ENCODE measurements at regions not wholly inside any gene's neighbourhood (a gene's known extent, or its start where the extent isn't known, plus 50 kb on each side); places are given as distances from the start of the nearest gene placed in this dataset.

DNA sequence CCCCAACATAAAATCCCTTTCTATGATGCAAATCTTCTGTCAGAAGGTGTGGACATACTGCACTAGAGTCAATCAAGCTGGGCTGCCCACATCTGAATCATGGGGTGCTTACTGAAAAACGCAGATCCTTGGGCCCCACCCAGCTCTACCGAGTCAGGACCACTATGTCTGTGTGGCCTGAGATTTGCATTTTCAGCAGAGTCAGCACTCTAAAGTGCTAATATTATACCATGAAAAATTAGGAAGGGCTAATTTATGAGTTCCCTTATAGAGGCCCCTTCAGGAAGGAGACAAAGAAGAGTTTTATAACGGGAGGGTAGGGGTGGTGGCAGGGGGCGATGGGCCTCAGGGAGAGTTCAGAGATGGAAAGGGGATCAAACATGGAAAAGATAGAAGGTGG, 163.3 kb upstream of the NABP1 start:
- DNase-seq = no peak

DNA sequence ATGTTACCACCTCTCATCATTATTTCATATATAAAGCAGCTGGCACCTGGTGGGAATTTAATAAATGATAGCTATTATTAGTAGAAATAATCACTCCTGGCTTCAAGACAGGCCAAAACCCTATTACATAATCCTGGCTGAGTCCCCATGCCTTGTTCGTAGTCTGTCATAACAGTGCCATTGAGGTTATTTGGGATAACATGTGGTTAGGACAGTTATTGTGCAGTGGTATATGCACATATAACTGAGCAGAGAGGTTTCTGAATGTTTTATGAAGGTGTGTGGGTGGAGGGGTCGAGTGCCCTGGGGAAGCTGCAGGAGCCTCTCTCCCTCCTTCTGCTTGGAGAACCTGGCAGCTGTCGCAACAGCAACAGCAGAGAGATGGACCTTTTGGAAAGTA, 162.4 kb upstream of the NABP1 start:
- no peak for DNase-seq

DNA sequence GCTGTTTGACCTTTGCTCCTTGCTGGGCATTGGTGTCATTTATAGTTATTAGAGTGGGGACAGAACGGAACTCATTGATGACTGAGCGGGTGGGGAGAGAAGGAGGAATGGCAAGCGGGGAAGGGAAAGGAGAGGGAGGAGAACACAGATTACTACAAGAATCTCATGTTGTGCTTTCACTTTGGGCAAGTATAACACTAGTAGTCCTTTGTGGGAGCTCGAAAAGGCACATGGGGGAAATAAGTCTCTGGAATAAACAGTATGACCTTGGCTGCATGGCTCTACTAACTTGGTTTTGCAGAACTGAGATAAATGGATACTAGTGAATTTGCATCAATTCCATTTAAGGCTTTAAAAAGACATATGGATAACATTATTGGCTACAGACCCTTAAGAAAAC, 161.7 kb upstream of the NABP1 start:
- DNase-seq = no peak

DNA sequence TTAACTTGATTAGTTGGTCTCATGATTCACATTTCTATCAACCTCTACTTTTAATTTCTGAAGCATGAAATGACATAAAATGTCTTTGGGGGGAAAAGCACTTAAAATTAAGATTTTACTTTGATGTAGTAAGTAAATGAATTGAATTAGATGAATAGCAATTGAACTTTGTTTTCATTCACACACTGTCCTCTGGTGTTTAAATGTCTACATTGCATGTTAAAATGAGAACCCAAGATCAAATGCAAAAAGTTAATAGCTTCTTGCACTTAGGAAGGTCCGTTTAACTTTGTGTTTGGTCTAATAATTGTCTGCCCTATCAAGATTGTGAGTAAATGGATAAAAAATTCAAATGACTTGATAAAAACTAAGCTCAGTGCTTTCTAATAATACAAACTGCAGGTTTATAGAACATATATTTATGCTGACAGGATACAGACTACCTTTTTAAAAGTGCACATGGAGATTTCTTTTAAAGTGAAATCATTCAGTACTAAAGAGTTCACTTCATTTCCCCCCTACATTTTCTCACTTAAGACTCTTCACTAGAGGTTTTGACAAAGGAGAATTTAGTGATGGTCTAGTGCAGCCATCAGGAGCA, 156.2 kb upstream of the NABP1 start:
- peak in 1 of 3 donors; percentile 36 for DNase-seq

DNA sequence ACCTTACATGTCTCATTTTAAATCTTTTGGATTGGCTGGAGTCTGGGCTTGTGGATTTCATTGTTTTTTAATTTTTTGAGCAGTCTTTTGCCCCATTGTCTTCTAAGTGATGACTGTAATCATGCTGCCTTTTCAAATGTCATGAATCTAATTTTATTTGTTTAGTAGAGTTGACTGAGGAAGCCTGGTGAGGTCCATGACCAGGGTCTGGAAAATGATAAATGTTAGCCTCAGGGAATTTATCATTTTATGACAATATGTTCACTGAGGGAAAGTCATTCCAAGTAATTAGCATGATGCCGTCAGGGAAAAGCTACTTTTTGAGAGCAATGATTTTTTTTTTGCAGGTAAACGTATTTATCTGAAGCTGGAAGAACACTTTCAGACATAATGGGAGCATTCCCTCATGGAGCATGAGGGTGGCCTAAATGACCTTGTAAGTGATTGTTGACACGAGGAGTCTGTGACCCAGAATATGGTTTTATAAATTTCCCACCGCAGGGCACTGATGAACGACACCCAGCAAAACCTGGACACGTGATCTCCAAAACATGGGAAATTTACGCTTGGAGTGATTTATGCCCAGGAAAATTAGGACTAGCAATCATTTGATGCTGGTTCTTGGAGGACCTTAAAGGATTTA, 155.3 kb upstream of the NABP1 start:
- DNase-seq = no peak

DNA sequence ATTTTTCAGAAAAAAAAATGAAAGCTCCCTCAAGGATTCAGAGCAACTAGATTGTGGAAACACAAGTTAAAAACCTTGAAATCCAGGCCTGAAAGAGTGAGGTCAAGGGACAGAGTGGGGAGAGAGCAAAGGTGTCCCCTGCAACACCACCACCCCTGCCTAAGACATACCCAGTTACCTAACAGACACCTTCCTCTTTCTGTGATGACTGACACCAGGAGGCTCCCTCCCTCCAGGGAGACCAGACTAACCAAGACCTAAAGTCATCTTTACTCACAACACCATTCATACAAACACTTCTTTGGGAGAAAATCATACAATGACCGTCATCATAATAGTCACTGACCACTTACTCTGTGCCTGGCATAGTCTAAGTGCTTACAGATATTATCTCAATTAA, 151.8 kb upstream of the NABP1 start:
- DNase-seq = no peak

DNA sequence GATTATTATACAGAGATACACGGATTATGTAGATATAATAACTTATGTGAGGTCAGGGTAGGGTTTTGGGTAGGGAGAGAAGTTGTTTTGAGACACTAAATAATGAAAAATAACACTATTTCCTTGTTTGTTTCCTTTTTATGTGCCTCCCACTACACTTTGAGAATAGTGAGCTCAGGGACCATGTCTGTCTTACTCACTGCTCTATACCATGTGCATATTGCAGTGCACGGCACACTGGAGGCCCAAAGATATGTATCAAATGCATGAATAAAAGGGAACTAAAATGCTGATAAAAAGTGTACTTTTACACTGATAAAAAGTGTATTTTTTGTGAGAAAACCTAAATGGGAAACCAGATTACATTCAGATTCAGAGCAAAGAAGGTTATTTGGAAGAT, 151.4 kb upstream of the NABP1 start:
- no peak for DNase-seq

DNA sequence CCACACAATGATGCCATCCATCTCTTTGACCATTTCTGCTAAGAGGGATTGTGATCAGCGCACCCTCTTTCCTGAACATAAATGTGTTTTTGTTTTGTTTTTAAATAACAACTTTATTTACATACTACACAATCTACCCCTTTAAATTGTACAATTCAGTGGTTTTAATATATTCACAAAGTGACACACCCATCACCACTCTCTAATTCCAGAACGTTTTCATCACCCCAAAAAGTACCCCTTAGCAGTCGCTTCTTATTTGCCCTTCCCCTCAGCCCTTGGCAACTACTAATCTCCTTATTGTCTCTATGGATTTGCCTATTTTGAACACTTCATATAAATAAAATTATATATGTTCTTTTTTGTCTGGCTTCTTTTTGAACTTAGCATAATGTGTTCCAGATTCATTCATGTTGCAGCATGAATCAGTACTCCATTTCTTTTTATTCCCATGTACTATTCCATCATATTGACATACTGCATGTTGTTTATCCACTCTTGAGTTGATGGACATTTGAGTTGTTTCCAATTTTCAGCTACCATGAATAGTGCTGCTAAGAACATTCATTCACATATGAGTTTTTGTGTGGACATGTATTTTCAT, 150.9 kb upstream of the NABP1 start:
- DNase-seq = no peak

DNA sequence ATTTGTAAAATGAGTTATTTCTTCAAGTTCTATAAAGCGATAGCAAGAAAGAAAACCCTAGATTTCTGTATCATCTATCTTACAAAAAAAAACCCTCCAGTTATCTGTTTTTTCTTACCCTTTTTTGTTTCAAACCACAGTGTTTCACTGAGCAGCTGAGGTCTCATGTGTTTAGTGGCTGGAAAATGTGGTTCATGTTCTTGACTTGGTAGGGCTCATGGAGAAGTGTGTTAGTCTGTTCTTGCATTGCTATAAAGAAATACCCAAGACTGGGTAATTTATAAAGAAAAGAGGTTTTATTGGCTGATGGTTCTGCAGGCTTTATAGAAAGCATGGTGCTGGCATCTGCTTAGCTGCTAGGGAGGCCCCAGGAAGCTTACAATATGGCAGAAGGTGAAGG, 147.3 kb upstream of the NABP1 start:
- DNase-seq = no peak

DNA sequence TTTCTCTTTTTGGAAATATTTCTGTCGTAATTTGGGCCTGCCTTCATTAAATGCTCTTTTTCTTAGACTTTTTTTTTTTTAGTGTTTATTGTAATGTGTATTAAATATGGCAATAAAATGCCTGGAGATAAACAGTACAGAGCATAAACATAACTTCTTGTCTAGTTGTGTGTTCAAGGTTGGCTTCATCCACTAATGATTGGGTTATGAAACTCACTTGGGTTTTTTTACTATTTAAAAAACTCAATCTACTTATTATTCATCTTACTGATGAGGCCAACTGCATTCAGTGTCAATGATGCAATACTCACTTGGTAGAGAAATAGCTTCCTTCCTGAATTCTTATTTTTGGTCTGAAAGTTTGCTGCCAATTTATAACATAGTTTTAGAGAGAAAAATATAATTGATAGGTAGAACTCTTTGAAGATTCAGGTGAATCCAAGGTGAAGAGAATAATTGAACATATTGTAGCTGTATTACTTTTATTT, 144.2 kb upstream of the NABP1 start:
- no peak for DNase-seq

DNA sequence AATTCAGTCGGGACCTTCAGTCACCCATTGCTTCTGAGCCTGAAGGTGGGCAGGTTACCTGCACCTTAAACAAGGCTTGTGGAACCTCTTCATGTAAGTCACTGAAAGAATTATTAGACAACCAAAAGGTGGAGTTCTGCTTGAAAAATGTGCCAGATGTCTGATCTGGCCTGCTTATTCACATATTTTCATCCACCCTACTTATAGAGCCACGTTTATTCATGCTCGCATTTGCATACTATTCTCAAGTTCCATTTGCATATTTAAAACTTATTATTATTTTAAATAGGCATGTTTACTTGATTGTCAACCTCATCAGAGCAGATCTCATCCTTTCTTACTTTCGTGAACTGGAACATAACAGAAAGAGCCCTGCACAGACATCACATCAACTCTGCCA, 140.0 kb upstream of the NABP1 start:
- DNase-seq = no peak

DNA sequence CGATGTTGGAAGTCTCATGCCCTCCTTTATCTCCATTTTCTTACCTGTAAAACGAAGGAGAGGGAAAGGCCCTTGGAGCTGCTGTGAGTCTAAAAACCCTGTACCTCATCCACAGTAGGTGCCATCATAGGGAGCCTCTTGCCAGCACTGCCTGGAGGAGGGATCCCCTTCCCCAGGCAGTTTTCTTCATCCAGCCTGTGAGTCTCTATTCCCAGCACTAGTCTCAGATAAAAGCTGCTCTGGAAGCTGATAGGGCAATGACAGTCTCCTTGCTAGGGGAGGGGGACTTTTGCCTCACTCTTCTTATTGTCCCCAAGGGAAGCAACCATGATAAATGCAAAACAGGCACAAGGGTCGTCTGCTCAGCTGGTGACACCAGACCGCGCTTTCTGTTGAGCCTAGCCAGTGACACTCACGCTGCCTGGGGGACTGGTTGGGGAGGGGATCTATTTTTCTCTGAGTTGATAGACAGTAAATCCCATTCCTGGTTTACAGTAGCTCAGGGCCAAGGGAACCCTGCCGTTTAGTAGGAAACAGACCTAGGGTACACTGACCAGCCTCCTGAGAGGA, 139.5 kb upstream of the NABP1 start:
- DNase-seq = no peak

DNA sequence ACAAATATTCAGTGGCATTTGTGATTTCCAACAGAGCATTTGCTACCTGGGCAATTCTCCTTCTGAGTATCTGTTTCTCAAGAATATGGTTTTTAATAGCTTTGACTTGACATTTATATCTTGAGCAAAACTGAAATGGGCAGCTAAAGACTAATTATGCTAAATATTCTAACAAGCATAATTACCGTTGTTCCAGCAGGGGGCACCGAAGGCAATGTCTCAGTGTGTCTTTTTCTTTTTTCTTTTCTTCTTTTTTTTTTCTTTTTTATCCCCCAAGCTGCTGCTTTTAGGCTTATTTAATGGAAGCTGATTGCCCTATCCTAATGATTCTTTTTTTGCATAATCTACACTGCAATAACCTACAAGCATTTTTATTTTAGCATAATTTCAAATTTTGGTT, 138.9 kb upstream of the NABP1 start:
- peak in 2 of 3 donors; percentile 16 to 42 for DNase-seq

DNA sequence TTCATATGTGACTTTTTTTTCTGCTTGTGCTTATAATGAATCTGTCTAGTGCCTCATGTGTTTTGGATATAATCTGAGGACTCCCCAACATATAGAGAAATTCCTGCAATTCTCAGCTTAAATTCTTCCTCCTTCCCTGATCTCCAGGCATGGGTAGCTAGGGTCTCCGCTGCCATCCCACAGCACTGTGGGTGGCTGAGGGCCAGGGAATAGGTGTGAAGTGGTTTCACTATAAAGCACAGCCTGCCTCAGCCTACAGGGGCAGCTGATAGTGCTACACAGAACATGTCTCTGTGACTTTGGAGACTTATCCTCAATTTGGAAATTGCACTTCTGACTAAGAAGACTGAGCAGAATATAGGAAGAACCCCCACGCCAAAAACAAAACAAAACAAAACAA, 137.3 kb upstream of the NABP1 start:
- no peak for DNase-seq

DNA sequence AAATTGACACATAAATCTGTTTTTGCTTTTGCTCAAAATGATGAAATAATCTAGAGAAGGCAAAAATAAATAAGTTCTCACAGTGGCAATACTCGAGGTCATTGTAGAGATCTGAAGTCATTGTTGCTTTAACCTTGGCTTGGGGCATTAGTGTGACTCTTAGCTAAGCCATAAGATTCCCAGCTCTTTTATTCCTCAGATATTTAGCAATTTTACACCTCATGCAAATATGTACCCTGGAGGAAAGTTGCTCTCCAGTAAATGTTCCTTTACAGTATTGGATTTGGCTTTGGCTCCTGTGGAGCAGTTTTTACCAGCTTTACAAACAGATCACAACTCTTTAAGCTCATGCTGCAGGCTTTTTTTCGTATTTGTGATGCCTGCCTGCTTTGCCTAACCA, 134.2 kb upstream of the NABP1 start:
- no peak for DNase-seq

DNA sequence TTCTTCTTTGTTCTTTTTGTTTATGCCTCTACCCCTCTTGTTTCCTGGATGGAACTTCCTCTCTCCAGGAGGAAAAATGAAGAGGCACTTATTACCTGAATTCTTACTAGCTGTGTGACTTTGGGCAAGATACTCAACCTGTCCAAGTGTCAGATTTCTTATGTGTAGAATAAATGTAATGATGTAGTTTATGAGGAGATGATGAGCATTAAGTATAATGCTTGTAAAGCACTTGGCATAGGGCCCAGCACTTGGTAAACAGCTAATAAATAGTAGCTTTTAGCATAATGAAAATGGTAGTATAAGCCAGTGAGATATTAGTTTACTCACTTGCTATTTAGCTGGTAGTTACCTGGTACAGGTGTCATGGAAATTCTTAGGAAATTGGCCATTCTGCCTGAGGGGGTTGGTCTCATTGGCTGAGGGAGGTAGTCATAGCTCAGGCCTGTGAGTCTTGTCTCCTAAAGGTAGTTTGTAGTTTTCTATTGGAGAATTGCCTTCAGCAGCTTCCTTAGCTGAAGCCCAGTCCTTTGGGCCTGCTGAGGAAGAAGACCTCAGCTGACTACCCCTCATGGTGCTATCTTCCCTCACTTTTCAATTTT, 133.4 kb upstream of the NABP1 start:
- DNase-seq = no peak

DNA sequence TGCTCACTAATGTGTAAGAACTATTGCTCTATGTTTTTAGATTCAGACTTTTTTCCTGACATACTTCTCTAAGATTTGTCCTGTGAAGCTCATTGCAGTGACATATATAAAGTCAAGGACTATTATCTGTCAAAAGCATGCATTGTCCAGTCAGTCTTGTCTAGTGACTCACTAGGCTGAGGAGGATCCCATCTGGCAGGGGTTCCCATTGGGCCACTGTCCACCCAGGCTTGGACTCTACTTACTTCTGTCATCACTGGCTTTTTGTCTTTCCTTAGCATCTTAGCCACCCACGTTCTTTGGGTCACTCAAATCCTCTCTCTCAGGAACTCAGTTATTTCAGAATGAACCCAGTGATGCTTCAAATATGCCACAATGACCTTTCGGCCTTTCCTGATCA, 132.6 kb upstream of the NABP1 start:
- DNase-seq = no peak

DNA sequence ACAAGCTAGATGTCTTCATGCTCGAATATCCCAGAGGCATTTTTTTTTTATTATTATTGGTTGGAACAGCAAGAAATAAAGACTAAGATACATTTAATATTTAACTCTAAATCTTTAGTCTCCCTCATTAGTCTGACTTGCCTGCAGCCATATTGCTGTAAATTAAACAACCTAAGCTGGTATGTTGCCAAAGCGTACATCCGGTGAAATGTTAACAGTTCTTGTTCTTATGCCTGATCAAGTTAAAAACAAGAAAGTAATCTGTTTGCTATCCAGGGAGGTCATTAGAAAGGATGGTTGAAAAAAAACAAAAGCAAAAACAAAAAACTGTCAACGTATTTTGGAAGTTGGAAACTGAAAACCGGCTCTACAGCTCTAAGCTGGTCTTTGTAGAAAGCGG, 125.9 kb upstream of the NABP1 start:
- DNase-seq = no peak

DNA sequence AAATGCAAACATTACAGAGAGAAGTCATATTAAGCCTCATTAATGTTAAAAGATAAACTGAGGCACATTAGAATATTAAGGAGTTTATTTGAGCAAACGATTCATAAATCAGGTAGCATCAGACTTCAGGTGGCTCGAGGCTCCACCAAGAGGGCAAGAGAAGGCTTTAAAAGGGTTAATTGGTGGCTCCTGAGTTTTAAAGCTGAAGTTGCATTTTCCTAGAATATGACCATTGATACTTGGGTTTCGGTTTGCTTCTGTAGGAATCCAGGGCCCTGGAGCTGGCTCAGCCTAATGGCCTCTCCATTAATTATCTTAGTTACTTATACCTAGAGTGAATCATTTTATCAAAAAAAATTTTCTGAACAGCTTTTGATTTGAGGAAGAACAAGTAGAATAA, 123.7 kb upstream of the NABP1 start:
- no peak for DNase-seq

DNA sequence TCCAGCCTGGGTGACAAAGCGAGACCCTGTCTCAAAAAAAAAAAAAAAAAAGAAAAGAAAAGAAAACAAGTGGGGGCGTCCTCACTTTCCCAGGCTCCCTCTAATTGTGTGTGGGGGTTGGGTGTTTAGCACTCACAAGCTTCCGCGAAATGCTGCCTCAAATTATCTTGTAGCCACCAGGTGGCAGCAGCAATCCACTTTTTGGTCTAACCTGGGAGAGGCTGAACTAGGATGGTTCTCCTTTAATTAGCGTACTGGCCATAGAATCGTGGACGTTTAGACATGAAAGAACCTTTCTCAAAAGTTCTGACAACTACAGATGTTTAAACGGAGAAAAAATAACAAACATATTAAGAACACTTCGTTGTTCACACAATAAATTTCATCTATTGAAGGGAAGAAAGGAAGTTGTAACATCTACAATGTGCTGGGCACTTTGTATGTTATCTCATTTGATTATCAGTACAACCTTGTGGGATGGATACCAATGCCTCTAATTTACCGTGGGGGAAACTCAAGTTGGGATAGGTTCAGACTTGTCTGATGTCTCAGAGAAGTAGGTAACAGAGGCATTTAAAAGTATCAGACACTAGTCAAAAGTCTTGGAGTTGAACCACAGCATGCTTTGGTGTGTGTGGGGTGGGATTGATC, 122.7 kb upstream of the NABP1 start:
- DNase-seq = peak; percentile 86 to 90 (median 87)

DNA sequence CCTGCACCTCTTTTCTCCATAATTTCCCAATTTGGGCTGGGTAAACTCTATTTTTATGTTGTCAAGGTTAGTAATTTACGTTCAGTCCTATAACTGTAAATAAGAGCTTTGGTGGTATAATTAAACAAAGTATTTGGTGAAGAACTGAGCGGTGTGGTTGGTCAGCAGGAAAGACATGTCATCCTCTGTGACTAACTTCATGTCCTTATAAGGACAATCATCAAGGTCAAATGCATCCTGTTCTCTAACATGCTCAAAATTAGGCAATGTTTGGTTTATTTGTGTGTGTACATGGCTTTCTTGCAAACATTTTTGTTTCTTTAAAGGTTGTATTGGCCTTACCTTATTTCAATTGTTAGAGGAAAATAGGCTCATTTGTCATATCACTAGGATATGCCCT, 121.5 kb upstream of the NABP1 start:
- no peak for DNase-seq

DNA sequence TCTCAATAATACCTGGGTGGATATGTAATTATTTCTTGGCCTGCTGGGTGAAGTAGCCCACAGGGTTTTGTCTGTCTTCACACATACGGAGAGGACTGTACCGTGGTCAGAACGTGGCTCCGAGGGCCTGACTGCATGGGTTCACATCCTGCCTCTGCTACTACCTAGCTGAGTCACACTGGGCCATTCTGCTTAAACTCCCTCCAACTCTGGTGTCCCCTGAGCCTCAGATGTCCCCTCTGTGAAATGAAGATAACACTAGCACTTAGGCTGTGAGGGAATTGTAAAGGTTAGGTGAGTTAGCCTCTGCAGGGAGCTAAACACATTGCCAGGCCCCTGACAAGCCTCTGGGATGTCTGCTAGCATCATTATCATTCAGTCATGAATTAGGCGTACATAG, 120.1 kb upstream of the NABP1 start:
- DNase-seq = no peak
